Esophagus squamous epithelium (tissue), 5 donors: ENCODE measurements at regions not wholly inside any gene's neighbourhood (a gene's known extent, or its start where the extent isn't known, plus 50 kb on each side); places are given as distances from the start of the nearest gene placed in this dataset.

ENCODE experiments used
- DNase-seq: peaks from one replicate; lab custom pipeline; 2025; lab: John Stamatoyannopoulos, UW
- H3K27ac ChIP-seq, 4 donors: fragments of 200-600 bp; sonication (generic); one replicate each; pipeline ENCODE4 v1.5.1; 2016 to 2019; ENCODE audit warnings: mild to moderate bottlenecking in 1 of 4
- H3K27me3 ChIP-seq, 4 donors: fragments of 200-600 bp; sonication (generic); 1 replicate in 3 of 4; 2 replicates in 1 of 4; pipeline versions ENCODE4 v1.5.1 to v1.6.0; 2017 to 2021; ENCODE audit warnings: antibody characterized with exemption in 1 of 4
- H3K36me3 ChIP-seq, 3 donors: fragments of 200-600 bp; sonication (generic); one replicate each; pipeline ENCODE4 v1.5.1; 2016 to 2019
- H3K4me1 ChIP-seq, 3 donors: fragments of 200-600 bp; sonication (generic); one replicate each; pipeline ENCODE4 v1.5.1; 2017 to 2019
- H3K4me3 ChIP-seq, 4 donors: fragments of 200-600 bp; sonication (generic); 1 replicate in 3 of 4; 2 replicates in 1 of 4; pipeline ENCODE4 v1.5.1; 2016 to 2019; ENCODE audit warnings: mild to moderate bottlenecking in 2 of 4, moderate library complexity in 1 of 4
- H3K9me3 ChIP-seq, 3 donors: fragments of 200-600 bp; sonication (generic); one replicate each; pipeline ENCODE4 v1.5.1; 2016 to 2019
- POLR2A ChIP-seq, 4 donors: fragments of 450-650 bp; IDR thresholded peaks; one replicate each; pipeline ENCODE4 v1.6.1; 2017; ENCODE audit warnings: antibody characterized with exemption in 4 of 4, mild to moderate bottlenecking in 4 of 4, moderate library complexity in 3 of 4
- WGBS, 2 donors: methylation state at CpG; one replicate each; pipeline ENCODE4 v1.1.5; 2018; 5-methylcytosine and 5-hydroxymethylcytosine counted together
- intact Hi-C: fragments of 100-400 bp; cut with DNase I; formaldehyde crosslinking; loops from one replicate; pipeline ENCODE4 v1.15.0; 2022
- TF ChIP-seq, protein P1 (sequence below), 6 experiments: fragments of 450-650 bp in 4 of 6; fragments of 200-600 bp in 2 of 6; sonication (generic) in 2 of 6; IDR thresholded peaks; one replicate each; pipeline ENCODE4 v1.5.1; 2016 to 2019; ENCODE audit warnings: antibody characterized with exemption in 6 of 6, mild to moderate bottlenecking in 4 of 6, moderate library complexity in 4 of 6
- donor health status: DM: yes; HTN: yes; CAD: no.

DNA sequence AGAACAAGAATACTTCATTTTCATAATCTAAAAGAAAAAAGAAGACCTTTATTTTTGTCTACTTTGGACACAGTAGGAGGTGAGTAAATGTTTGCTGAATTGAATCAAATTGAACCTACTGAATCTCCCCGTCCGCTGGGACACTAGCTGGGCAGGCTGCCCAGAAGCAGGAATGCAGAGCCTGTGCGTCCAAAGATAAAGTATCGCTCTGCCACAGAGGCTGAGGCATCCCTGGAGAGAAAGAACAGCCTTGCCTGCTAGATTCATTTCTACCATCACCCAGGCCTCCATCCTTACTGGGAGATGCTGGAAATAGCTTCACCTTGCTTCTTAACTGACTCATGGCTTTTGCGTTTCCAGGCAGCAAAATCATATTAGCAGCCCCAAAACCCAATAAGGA is 64.1 kb upstream of the TSPAN11 start:
- 59 to 75% methylated on average over 5 of the region's 5 CpGs for WGBS, 2 donors
- no peak for TF ChIP-seq POLR2A (IDR thresholded peaks at IDR 0.05)
- TF ChIP-seq, protein P1, sequence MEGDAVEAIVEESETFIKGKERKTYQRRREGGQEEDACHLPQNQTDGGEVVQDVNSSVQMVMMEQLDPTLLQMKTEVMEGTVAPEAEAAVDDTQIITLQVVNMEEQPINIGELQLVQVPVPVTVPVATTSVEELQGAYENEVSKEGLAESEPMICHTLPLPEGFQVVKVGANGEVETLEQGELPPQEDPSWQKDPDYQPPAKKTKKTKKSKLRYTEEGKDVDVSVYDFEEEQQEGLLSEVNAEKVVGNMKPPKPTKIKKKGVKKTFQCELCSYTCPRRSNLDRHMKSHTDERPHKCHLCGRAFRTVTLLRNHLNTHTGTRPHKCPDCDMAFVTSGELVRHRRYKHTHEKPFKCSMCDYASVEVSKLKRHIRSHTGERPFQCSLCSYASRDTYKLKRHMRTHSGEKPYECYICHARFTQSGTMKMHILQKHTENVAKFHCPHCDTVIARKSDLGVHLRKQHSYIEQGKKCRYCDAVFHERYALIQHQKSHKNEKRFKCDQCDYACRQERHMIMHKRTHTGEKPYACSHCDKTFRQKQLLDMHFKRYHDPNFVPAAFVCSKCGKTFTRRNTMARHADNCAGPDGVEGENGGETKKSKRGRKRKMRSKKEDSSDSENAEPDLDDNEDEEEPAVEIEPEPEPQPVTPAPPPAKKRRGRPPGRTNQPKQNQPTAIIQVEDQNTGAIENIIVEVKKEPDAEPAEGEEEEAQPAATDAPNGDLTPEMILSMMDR (IDR thresholded peaks at IDR 0.05) = no peak
- Histone ChIP-seq H3K9me3 (peaks cover 0 to 7% (median 0%) of the 10 kb centered on the region in 3 donors), H3K4me3 (no peak overlapping the region), H3K27ac (no peak overlapping the region), H3K4me1 (no peaks in the 10 kb centered on the region), H3K27me3 (no peaks in the 10 kb centered on the region), H3K36me3 (no peaks in the 10 kb centered on the region)
- intact Hi-C loops = no loop called here
- no peak for DNase-seq

DNA sequence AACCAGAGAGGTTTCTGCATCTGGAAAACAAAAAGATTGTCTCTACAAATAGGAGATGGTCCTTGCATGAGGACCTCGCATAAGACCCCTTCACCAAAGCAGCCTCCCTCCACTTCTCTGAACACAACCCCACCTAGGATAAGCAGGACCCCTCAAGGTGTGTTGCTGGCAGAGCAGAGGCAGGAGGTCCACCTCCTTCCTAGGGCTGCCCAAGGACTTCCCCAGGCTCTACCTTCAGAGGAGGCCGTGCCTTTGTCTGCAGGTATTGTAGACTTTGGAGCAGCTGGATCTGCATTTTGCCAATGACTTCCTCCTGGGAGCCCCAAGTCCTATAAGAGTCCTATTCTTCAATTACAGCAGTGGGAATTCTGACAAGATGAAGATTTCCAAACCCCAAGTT is 67.3 kb upstream of the TSPAN11 start:
- Histone ChIP-seq H3K4me3 (no peak overlapping the region), H3K36me3 (no peaks in the 10 kb centered on the region), H3K4me1 (no peaks in the 10 kb centered on the region), H3K27me3 (no peaks in the 10 kb centered on the region), H3K9me3 (no peaks in the 10 kb centered on the region), H3K27ac (no peak overlapping the region)
- intact Hi-C loops = no loop called here
- no peak for DNase-seq
- WGBS, 2 donors = 100% methylated on average over 1 to 2 of the region's 2 CpGs
- TF ChIP-seq, protein P1 (IDR thresholded peaks at IDR 0.05) = no peak
- no peak for TF ChIP-seq POLR2A (IDR thresholded peaks at IDR 0.05)

DNA sequence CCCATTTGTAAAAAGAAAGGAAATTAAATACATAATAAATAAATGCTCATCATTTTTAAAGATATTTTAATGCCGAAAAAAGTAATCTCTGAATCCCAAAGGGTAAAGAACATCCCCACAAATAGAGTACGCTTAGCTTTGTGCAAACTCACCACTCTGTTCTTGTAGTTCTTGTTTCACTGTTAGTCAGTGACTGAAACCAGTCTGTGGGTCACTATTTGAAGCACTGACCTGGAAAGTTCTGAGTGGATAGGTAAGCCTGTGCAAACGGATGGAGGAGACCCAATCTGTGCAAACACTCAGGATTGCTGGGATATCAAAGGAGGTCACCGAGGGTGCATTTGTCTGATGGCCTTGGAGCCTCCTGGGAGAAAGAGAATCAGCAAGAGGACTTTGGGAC is 68.1 kb upstream of the TSPAN11 start:
- Histone ChIP-seq H3K4me3 (no peak overlapping the region), H3K4me1 (no peaks in the 10 kb centered on the region), H3K27ac (no peak overlapping the region), H3K9me3 (no peaks in the 10 kb centered on the region), H3K27me3 (no peaks in the 10 kb centered on the region), H3K36me3 (no peaks in the 10 kb centered on the region)
- WGBS, 2 donors = 45 to 71% methylated on average over 4 of the region's 4 CpGs
- no peak for DNase-seq
- TF ChIP-seq, protein P1 (IDR thresholded peaks at IDR 0.05) = no peak
- no peak for TF ChIP-seq POLR2A (IDR thresholded peaks at IDR 0.05)
- intact Hi-C loops = no loop called here

DNA sequence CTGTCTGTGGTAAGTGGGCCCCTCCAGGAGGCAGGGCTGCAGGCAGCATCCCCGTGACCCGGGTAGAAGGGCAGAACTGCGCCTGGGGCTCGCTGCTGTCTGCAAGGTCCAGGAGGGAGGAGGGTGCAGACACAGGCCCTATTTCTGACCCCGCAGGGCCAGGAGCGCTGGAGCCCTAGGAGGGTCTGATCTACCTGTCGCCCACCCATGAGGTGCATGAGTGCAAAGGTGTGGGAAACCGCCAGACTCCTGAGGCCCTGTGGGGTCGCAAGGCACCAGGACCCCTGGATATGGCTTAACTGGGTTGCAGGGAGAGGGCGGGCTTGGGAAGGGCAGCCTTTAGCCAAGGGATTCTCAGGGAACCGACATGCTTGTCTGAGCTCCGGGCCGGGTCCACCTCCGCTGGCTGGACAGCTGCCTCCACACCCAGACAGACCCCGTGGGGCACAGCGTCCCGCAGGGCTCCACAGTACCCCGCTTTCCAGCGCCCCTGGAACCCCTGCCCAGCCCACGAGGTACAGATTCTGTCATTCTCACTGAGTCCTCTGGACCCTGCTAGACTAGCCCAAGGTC is 72.9 kb upstream of the TSPAN11 start:
- no peak for TF ChIP-seq POLR2A (IDR thresholded peaks at IDR 0.05)
- DNase-seq = no peak
- 90 to 95% methylated on average over 7 to 10 of the region's 20 CpGs for WGBS, 2 donors

DNA sequence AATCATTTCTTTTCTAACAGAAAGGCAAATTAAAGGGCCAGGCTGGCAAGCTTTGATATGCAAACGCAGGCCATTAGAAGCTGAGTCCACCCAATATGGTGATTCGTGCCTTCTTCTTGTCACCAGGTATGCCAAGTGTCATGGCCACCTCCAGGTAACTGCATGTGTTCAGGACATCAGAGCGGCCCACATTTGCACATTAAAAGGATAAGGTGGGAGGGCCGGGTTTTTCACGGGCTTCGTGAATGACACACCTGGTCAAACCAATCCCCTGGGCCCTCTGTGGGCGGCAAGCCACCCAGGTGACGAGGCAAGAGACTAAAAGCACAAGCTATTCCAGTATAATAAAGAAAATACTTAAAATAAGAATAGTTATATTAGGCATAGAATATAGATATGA is 75.9 kb upstream of the TSPAN11 start:
- TF ChIP-seq, protein P1 (IDR thresholded peaks at IDR 0.05) = no peak
- no peak for TF ChIP-seq POLR2A (IDR thresholded peaks at IDR 0.05)
- Histone ChIP-seq H3K9me3 (no peaks in the 10 kb centered on the region), H3K4me1 (peaks cover 0 to 23% (median 0%) of the 10 kb centered on the region in 3 donors), H3K36me3 (no peaks in the 10 kb centered on the region), H3K4me3 (no peak overlapping the region), H3K27ac (peak overlapping the region in 1 of 4 donors; percentile 71), H3K27me3 (no peaks in the 10 kb centered on the region)
- intact Hi-C loops = no loop called here
- no peak for DNase-seq
- WGBS, 2 donors = 38 to 40% methylated on average over 8 of the region's 8 CpGs

More for the DNA sequence above, 72.9 kb upstream of the TSPAN11 start:
- no peaks in the 10 kb centered on the region for H3K36me3 ChIP-seq
- intact Hi-C loops = no loop called here
- H3K4me1 ChIP-seq = peaks cover 0 to 23% (median 0%) of the 10 kb centered on the region in 3 donors
- no peak overlapping the region for H3K27ac ChIP-seq
- H3K27me3 ChIP-seq = no peaks in the 10 kb centered on the region
- H3K9me3 ChIP-seq = no peaks in the 10 kb centered on the region
- H3K4me3 ChIP-seq = no peak overlapping the region
